ENCODE measurements at regions not wholly inside any gene's neighbourhood (a gene's known extent, or its start where the extent isn't known, plus 50 kb on each side); places are given as distances from the start of the nearest gene placed in this dataset.

GRCh38 chrX:128884430-128884829 is 638.9 kb downstream of the SMARCA1 start:
- no peak overlapping the region for H3K9ac ChIP-seq (ENCODE audit: extremely low read depth, insufficient read length, low read length)

More at GRCh38 chrX:128884430-128884829, 638.9 kb downstream of the SMARCA1 start:
- Mint-ChIP-seq H3K27ac (no peak overlapping the region), H3K9me3 (peaks cover 0 to 20% of the 10 kb centered on the region in 2 experiments; a peak in 2 of 5 replicates), H3K4me3 (no peak overlapping the region), H3K4me1 (no peaks in the 10 kb centered on the region), H3K36me3 (ENCODE audit: insufficient read depth in 1 of 3, low read depth in 3 of 3) (no peaks in the 10 kb centered on the region), H3K27me3 (ENCODE audit: low read depth) (no peaks in the 10 kb centered on the region)
- Histone ChIP-seq H3K27me3 (ENCODE audit: insufficient read depth, low read length) (no peaks in the 10 kb centered on the region), H4K8ac (replicated peaks; ENCODE audit: insufficient read length, low read depth, low read length) (no peak overlapping the region), H3K14ac (ENCODE audit: insufficient read depth, low read length) (no peak overlapping the region), H3K23ac (ENCODE audit: insufficient read length, low read depth, low read length) (no peak overlapping the region), H3K27ac (ENCODE audit: insufficient read length, low read depth, low read length) (no peak overlapping the region), H3K18ac (ENCODE audit: insufficient read length, low read depth, low read length) (no peak overlapping the region), H3K4me2 (ENCODE audit: insufficient read depth, insufficient read length, low read length) (no peak overlapping the region), H3T11ph (ENCODE audit: low read length) (no peak overlapping the region), H3K79me1 (ENCODE audit: insufficient read depth, low read depth, low read length, poor library complexity, severe bottlenecking) (no peaks in the 10 kb centered on the region), H3K56ac (ENCODE audit: insufficient read length, low read depth, low read length) (no peak overlapping the region), H4K91ac (ENCODE audit: insufficient read length, low read depth, low read length) (no peak overlapping the region), H3K4me1 (ENCODE audit: insufficient read depth, low read length) (no peaks in the 10 kb centered on the region), H2AFZ (ENCODE audit: low read length) (no peak overlapping the region), H3K9me3 (ENCODE audit: control insufficient read depth, low read depth, low read length) (no peaks in the 10 kb centered on the region), H3K79me2 (ENCODE audit: insufficient read depth, low read length) (no peaks in the 10 kb centered on the region), H2BK5ac (ENCODE audit: insufficient read length, low read length) (no peak overlapping the region), H2BK15ac (ENCODE audit: low read depth, low read length) (no peak overlapping the region), H2BK20ac (ENCODE audit: low read depth, low read length, poor library complexity, severe bottlenecking) (no peak overlapping the region), H4K20me1 (ENCODE audit: control insufficient read depth, insufficient read depth, insufficient read length) (no peaks in the 10 kb centered on the region), H3K23me2 (ENCODE audit: insufficient read length, low read depth, low read length, poor library complexity, severe bottlenecking) (no peaks in the 10 kb centered on the region), H2BK12ac (ENCODE audit: insufficient read length, low read depth, low read length) (no peak overlapping the region), H3K4ac (ENCODE audit: low read depth, low read length) (no peak overlapping the region), H4K5ac (ENCODE audit: insufficient read length, low read depth, low read length) (no peak overlapping the region), H2AK5ac (ENCODE audit: insufficient read length, low read length) (no peak overlapping the region), H2BK120ac (ENCODE audit: low read depth, low read length, poor library complexity, severe bottlenecking) (no peak overlapping the region)
- WGBS (ENCODE audit: extremely low coverage, insufficient read length, low lambda C conversion rate) = no CpG with 5 or more reads among the region's 2 CpGs
- DNase-seq = no peak
- TF ChIP-seq, protein P1, sequence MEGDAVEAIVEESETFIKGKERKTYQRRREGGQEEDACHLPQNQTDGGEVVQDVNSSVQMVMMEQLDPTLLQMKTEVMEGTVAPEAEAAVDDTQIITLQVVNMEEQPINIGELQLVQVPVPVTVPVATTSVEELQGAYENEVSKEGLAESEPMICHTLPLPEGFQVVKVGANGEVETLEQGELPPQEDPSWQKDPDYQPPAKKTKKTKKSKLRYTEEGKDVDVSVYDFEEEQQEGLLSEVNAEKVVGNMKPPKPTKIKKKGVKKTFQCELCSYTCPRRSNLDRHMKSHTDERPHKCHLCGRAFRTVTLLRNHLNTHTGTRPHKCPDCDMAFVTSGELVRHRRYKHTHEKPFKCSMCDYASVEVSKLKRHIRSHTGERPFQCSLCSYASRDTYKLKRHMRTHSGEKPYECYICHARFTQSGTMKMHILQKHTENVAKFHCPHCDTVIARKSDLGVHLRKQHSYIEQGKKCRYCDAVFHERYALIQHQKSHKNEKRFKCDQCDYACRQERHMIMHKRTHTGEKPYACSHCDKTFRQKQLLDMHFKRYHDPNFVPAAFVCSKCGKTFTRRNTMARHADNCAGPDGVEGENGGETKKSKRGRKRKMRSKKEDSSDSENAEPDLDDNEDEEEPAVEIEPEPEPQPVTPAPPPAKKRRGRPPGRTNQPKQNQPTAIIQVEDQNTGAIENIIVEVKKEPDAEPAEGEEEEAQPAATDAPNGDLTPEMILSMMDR (conservative IDR thresholded peaks at IDR 0.05) = no peak

Data from H9 (cell line).